Stimulated activated CD8-positive, alpha-beta memory T cell treated with anti-CD3 and anti-CD28 coated beads, Interleukin-7, amount 100 ng/mL, for 1 hour (primary cell): ENCODE measurements at regions not wholly inside any gene's neighbourhood (a gene's known extent, or its start where the extent isn't known, plus 50 kb on each side); places are given as distances from the start of the nearest gene placed in this dataset.

Source experiments
- DNase-seq, 2 donors: peaks; one replicate each; pipeline ENCODE4 v3.0.0-alpha.2; 2020; ENCODE audit warnings: low read depth in 2 of 2

GRCh38 chr16:5448798-5449197, 351.2 kb upstream of the EEF2KMT start:
- no peak for DNase-seq

- DNase-seq: no peak
Observed at GRCh38 chr16:5447734-5448133, 350.1 kb upstream of the EEF2KMT start.

- DNase-seq: no peak
Observed at GRCh38 chr16:5446623-5447240, 349.1 kb upstream of the EEF2KMT start.

- DNase-seq: no peak
Observed at GRCh38 chr16:5444189-5444588, 346.6 kb upstream of the EEF2KMT start.

GRCh38 chr16:5442986-5443385, 345.4 kb upstream of the EEF2KMT start:
- DNase-seq: no peak

- no peak for DNase-seq
Observed at GRCh38 chr16:5442054-5442453, 344.5 kb upstream of the EEF2KMT start.

GRCh38 chr16:5438591-5438990, 341.0 kb upstream of the EEF2KMT start:
- no peak for DNase-seq

GRCh38 chr16:5433587-5433986, 336.0 kb upstream of the EEF2KMT start:
- no peak for DNase-seq

- no peak for DNase-seq
Observed at GRCh38 chr16:5432166-5432565, 334.6 kb upstream of the EEF2KMT start.

- no peak for DNase-seq
Observed at GRCh38 chr16:5430598-5430997, 333.0 kb upstream of the EEF2KMT start.

- no peak for DNase-seq
Observed at GRCh38 chr16:5428932-5429331, 331.3 kb upstream of the EEF2KMT start.

GRCh38 chr16:5427571-5427970, 330.0 kb upstream of the EEF2KMT start:
- no peak for DNase-seq

- no peak for DNase-seq
Observed at GRCh38 chr16:5422643-5423496, 325.3 kb upstream of the EEF2KMT start.

GRCh38 chr16:5422047-5422446, 324.5 kb upstream of the EEF2KMT start:
- DNase-seq: no peak

GRCh38 chr16:5416013-5416412, 318.4 kb upstream of the EEF2KMT start:
- no peak for DNase-seq

- no peak for DNase-seq
Observed at GRCh38 chr16:5415123-5415522, 317.5 kb upstream of the EEF2KMT start.

GRCh38 chr16:5412731-5413130, 315.1 kb upstream of the EEF2KMT start:
- DNase-seq: no peak

- DNase-seq: no peak
Observed at GRCh38 chr16:5398203-5398602, 300.6 kb upstream of the EEF2KMT start.

GRCh38 chr16:5396880-5397279, 299.3 kb upstream of the EEF2KMT start:
- DNase-seq: no peak

GRCh38 chr16:5393070-5393469, 295.5 kb upstream of the EEF2KMT start:
- DNase-seq: no peak

- no peak for DNase-seq
Observed at GRCh38 chr16:5386989-5387388, 289.4 kb upstream of the EEF2KMT start.

- no peak for DNase-seq
Observed at GRCh38 chr16:5385811-5386210, 288.2 kb upstream of the EEF2KMT start.

- DNase-seq: no peak
Observed at GRCh38 chr16:5385115-5385514, 287.5 kb upstream of the EEF2KMT start.
